T47D (cell line): ENCODE measurements at regions not wholly inside any gene's neighbourhood (a gene's known extent, or its start where the extent isn't known, plus 50 kb on each side); places are given as distances from the start of the nearest gene placed in this dataset.

Experiments
- DNase-seq, 2 experiments: peaks; one replicate each; pipeline versions ENCODE4 v3.0.0 to v3.0.0-alpha.2; 2011 to 2012; ENCODE audit warnings: low read depth in 1 of 2, low spot score in 1 of 2
- JUND ChIP-seq: IDR thresholded peaks from 2 replicates; pipeline ENCODE4 v1.6.1; 2012; ENCODE audit warnings: low read depth
- in situ Hi-C: cut with HindIII; loops from 2 replicates; pipeline ENCODE4 v1.10.0; 2016; ENCODE audit warnings: low sequenced_read_pairs, low pct_unique_long_range_greater_than_20kb

- in situ Hi-C loops = no loop called here
- no peak for TF ChIP-seq JUND
- no peak for DNase-seq
Observed at GRCh38 chr4:153064571-153064970, 128.4 kb downstream of the FHDC1 start.

- TF ChIP-seq JUND = no peak
- no peak for DNase-seq
- in situ Hi-C loops = no loop called here
Observed at GRCh38 chr4:153065276-153065675, 129.2 kb downstream of the FHDC1 start.

GRCh38 chr4:153067376-153067775 is 131.3 kb downstream of the FHDC1 start:
- in situ Hi-C loops = no loop called here
- DNase-seq = peak in 1 of 2 experiments; percentile 10
- no peak for TF ChIP-seq JUND

GRCh38 chr4:153068751-153069150 is 132.6 kb downstream of the FHDC1 start:
- DNase-seq = no peak
- no peak for TF ChIP-seq JUND
- in situ Hi-C loops = no loop called here

GRCh38 chr4:153071958-153072598 is 132.2 kb upstream of the TRIM2 start:
- in situ Hi-C loops = no loop called here
- TF ChIP-seq JUND = no peak
- no peak for DNase-seq

- in situ Hi-C loops = no loop called here
- DNase-seq = no peak
- TF ChIP-seq JUND = no peak
Observed at GRCh38 chr4:153072661-153073060, 131.6 kb upstream of the TRIM2 start.

GRCh38 chr4:153074486-153074885 is 129.8 kb upstream of the TRIM2 start:
- DNase-seq = no peak
- in situ Hi-C loops = no loop called here
- TF ChIP-seq JUND = no peak

GRCh38 chr4:153074936-153075630 is 129.2 kb upstream of the TRIM2 start:
- no peak for DNase-seq
- no peak for TF ChIP-seq JUND
- in situ Hi-C loops = no loop called here

- in situ Hi-C loops = no loop called here
- DNase-seq = no peak
- no peak for TF ChIP-seq JUND
Observed at GRCh38 chr4:153075836-153076518, 128.3 kb upstream of the TRIM2 start.

- DNase-seq = no peak
- in situ Hi-C loops = no loop called here
- TF ChIP-seq JUND = no peak
Observed at GRCh38 chr4:153076861-153077260, 127.4 kb upstream of the TRIM2 start.

- in situ Hi-C loops = no loop called here
- TF ChIP-seq JUND = no peak
- DNase-seq = no peak
Observed at GRCh38 chr4:153079857-153080391, 124.3 kb upstream of the TRIM2 start.

GRCh38 chr4:153081006-153081580 is 123.2 kb upstream of the TRIM2 start:
- no peak for DNase-seq
- TF ChIP-seq JUND = no peak
- in situ Hi-C loops = no loop called here

GRCh38 chr4:153081693-153082092 is 122.5 kb upstream of the TRIM2 start:
- in situ Hi-C loops = no loop called here
- TF ChIP-seq JUND = no peak
- no peak for DNase-seq
